ENCODE measurements at regions not wholly inside any gene's neighbourhood (a gene's known extent, or its start where the extent isn't known, plus 50 kb on each side); places are given as distances from the start of the nearest gene placed in this dataset.
A peak's percentile ranks its signal among the peaks of the same experiment; 100 is the strongest.

DNA sequence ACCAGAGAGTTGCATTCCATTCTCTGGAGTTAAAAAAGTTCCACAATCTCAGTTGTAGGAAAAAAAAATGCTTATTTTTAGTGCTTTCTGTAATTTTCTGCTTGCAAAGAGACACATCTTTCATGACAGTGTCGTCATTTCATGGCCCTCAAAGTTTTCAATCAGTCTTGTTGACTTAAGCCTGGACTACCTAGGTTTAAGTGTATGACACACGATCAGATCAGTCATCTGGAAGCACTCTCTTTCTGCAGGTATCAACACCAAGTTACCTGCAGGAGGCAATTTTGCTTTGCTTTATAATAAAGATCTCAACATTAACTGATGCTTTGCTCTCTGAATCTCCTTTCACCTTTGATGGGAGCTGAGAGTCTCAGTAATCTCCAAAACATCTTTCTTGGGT, 251.6 kb downstream of the BCAT1 start:
- no peak for TF ChIP-seq CTCF (IDR thresholded peaks at IDR 0.05; ENCODE audit: extremely low read depth, low read depth, low read length)
- H3K4me1 ChIP-seq (ENCODE audit: insufficient read depth, low read length): no peaks in the 10 kb centered on the region
- no peaks in the 10 kb centered on the region for H4K20me1 ChIP-seq (ENCODE audit: insufficient read depth, low read length)
- no peaks in the 10 kb centered on the region for H3K36me3 ChIP-seq (ENCODE audit: insufficient read depth, low read length)
- no peak overlapping the region for H3K27ac ChIP-seq (ENCODE audit: low read depth, low read length)
- H2AFZ ChIP-seq (ENCODE audit: low read length): no peak overlapping the region
- no peaks in the 10 kb centered on the region for H3K79me2 ChIP-seq (ENCODE audit: insufficient read depth, low read length)
- H3K4me2 ChIP-seq (ENCODE audit: insufficient read depth, low read length): no peak overlapping the region
- no peaks in the 10 kb centered on the region for H3K9me3 ChIP-seq (ENCODE audit: low read depth, low read length)
- DNase-seq (ENCODE audit: insufficient read length, low spot score, missing footprints): no peak
- H3K27me3 ChIP-seq (ENCODE audit: insufficient read depth, low read length): no peaks in the 10 kb centered on the region
- H3K4me3 ChIP-seq (ENCODE audit: insufficient read depth, low read length): no peak overlapping the region

GRCh38 chr12:24696800-24697199, 252.1 kb downstream of the BCAT1 start:
- no peak overlapping the region for H3K4me2 ChIP-seq (ENCODE audit: insufficient read depth, low read length)
- TF ChIP-seq CTCF (IDR thresholded peaks at IDR 0.05; ENCODE audit: extremely low read depth, low read depth, low read length): no peak
- DNase-seq (ENCODE audit: insufficient read length, low spot score, missing footprints): no peak
- no peak overlapping the region for H3K27ac ChIP-seq (ENCODE audit: low read depth, low read length)
- no peak overlapping the region for H3K4me3 ChIP-seq (ENCODE audit: insufficient read depth, low read length)
- no peaks in the 10 kb centered on the region for H3K4me1 ChIP-seq (ENCODE audit: insufficient read depth, low read length)
- H2AFZ ChIP-seq (ENCODE audit: low read length): no peak overlapping the region
- H3K9me3 ChIP-seq (ENCODE audit: low read depth, low read length): no peaks in the 10 kb centered on the region
- H3K36me3 ChIP-seq (ENCODE audit: insufficient read depth, low read length): no peaks in the 10 kb centered on the region
- no peaks in the 10 kb centered on the region for H3K27me3 ChIP-seq (ENCODE audit: insufficient read depth, low read length)
- H3K79me2 ChIP-seq (ENCODE audit: insufficient read depth, low read length): no peaks in the 10 kb centered on the region
- H4K20me1 ChIP-seq (ENCODE audit: insufficient read depth, low read length): no peaks in the 10 kb centered on the region

DNA sequence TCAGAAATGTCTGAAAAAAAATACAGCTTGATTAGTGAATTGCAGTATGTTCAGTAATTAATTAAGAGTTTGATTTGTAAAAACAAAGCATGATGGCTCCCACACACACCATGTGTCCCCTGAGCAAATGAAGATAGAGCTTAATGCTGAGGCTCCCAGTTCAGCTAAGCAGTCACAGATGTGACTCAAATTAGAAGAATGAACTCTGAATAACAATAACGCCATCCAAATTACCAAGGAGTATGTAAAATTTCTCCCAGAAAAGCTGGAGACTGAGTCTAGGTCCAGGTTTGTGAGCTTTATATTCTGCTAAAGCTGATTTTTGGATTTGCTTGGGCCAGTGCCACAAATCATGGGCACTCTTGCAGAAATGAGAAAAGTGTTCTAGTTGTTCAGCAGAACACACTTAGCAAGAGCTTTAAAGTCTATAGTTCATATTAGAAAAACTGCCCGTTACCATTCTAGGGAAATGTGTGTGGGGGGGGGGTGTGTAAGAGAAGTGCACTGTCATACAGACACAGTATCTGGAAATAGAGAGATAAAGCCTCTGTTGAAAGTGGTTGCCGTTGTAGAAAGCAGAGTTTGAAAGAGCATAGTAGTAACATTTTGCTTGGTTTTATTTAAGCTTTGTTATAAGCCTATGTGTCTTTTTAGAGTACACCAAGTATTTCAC, 253.1 kb downstream of the BCAT1 start:
- peak overlapping the region; percentile 40 for H2AFZ ChIP-seq (ENCODE audit: low read length)
- no peaks in the 10 kb centered on the region for H3K79me2 ChIP-seq (ENCODE audit: insufficient read depth, low read length)
- no peaks in the 10 kb centered on the region for H3K4me1 ChIP-seq (ENCODE audit: insufficient read depth, low read length)
- no peaks in the 10 kb centered on the region for H3K9me3 ChIP-seq (ENCODE audit: low read depth, low read length)
- no peak overlapping the region for H3K4me2 ChIP-seq (ENCODE audit: insufficient read depth, low read length)
- no peak overlapping the region for H3K4me3 ChIP-seq (ENCODE audit: insufficient read depth, low read length)
- no peak overlapping the region for H3K27ac ChIP-seq (ENCODE audit: low read depth, low read length)
- H3K36me3 ChIP-seq (ENCODE audit: insufficient read depth, low read length): no peaks in the 10 kb centered on the region
- no peaks in the 10 kb centered on the region for H4K20me1 ChIP-seq (ENCODE audit: insufficient read depth, low read length)
- no peak for DNase-seq (ENCODE audit: insufficient read length, low spot score, missing footprints)
- H3K27me3 ChIP-seq (ENCODE audit: insufficient read depth, low read length): no peaks in the 10 kb centered on the region
- TF ChIP-seq CTCF (IDR thresholded peaks at IDR 0.05; ENCODE audit: extremely low read depth, low read depth, low read length): no peak

DNA sequence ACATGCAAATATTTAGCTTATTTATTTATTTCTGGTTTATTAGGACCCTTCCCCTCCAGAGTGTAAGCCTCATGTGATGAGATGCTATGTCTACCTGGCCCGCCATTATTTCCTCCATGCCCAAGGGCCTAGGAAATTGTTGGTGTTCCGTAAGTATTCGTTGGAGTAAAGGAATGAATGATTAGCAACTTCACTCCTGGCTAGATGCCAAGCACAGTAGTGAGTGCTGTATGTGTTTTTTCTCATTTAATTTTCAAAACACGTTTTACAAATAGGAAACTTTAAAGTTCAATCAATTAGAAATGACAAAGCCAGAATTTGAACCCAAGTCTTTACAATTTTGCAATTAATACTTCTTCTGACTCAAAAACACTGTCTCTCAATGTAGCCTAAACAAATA, 253.8 kb downstream of the BCAT1 start:
- no peaks in the 10 kb centered on the region for H3K9me3 ChIP-seq (ENCODE audit: low read depth, low read length)
- H4K20me1 ChIP-seq (ENCODE audit: insufficient read depth, low read length): no peaks in the 10 kb centered on the region
- no peak for DNase-seq (ENCODE audit: insufficient read length, low spot score, missing footprints)
- no peaks in the 10 kb centered on the region for H3K27me3 ChIP-seq (ENCODE audit: insufficient read depth, low read length)
- no peaks in the 10 kb centered on the region for H3K79me2 ChIP-seq (ENCODE audit: insufficient read depth, low read length)
- no peaks in the 10 kb centered on the region for H3K36me3 ChIP-seq (ENCODE audit: insufficient read depth, low read length)
- H2AFZ ChIP-seq (ENCODE audit: low read length): no peak overlapping the region
- TF ChIP-seq CTCF (IDR thresholded peaks at IDR 0.05; ENCODE audit: extremely low read depth, low read depth, low read length): no peak
- no peak overlapping the region for H3K4me2 ChIP-seq (ENCODE audit: insufficient read depth, low read length)
- H3K27ac ChIP-seq (ENCODE audit: low read depth, low read length): no peak overlapping the region
- no peak overlapping the region for H3K4me3 ChIP-seq (ENCODE audit: insufficient read depth, low read length)
- H3K4me1 ChIP-seq (ENCODE audit: insufficient read depth, low read length): no peaks in the 10 kb centered on the region
